ENCODE measurements at regions not wholly inside any gene's neighbourhood (a gene's known extent, or its start where the extent isn't known, plus 50 kb on each side); places are given as distances from the start of the nearest gene placed in this dataset.

- H3K27ac ChIP-seq (ENCODE audit: low read length): no peak overlapping the region
- no peaks in the 10 kb centered on the region for H3K4me1 ChIP-seq (ENCODE audit: control insufficient read depth in 1 of 2, insufficient read depth in 2 of 2, low read length in 2 of 2)
- H3K9me3 ChIP-seq (ENCODE audit: control insufficient read depth in 1 of 2, low read length in 2 of 2): no peaks in the 10 kb centered on the region
- H3K27me3 ChIP-seq (ENCODE audit: low read depth, low read length): no peaks in the 10 kb centered on the region
- H3K4me3 ChIP-seq (ENCODE audit: low read depth in 1 of 2, low read length in 2 of 2): no peak overlapping the region
- H3K36me3 ChIP-seq (ENCODE audit: control insufficient read depth in 1 of 2, insufficient read depth in 2 of 2, low read length in 2 of 2): no peaks in the 10 kb centered on the region
These were observed 904.3 kb downstream of the METTL15 start for GRCh38 chr11:29012507-29012906.

- Histone ChIP-seq H3K9me3 (ENCODE audit: control insufficient read depth in 1 of 2, low read length in 2 of 2) (no peaks in the 10 kb centered on the region), H3K27ac (ENCODE audit: low read length) (no peak overlapping the region), H3K4me1 (ENCODE audit: control insufficient read depth in 1 of 2, insufficient read depth in 2 of 2, low read length in 2 of 2) (no peaks in the 10 kb centered on the region), H3K4me3 (ENCODE audit: low read depth in 1 of 2, low read length in 2 of 2) (no peak overlapping the region), H3K36me3 (ENCODE audit: control insufficient read depth in 1 of 2, insufficient read depth in 2 of 2, low read length in 2 of 2) (no peaks in the 10 kb centered on the region), H3K27me3 (ENCODE audit: low read depth, low read length) (no peaks in the 10 kb centered on the region)
These were observed 901.2 kb downstream of the METTL15 start for GRCh38 chr11:29009426-29009825.

- Histone ChIP-seq H3K27ac (ENCODE audit: low read length) (no peak overlapping the region), H3K9me3 (ENCODE audit: control insufficient read depth in 1 of 2, low read length in 2 of 2) (no peaks in the 10 kb centered on the region), H3K36me3 (ENCODE audit: control insufficient read depth in 1 of 2, insufficient read depth in 2 of 2, low read length in 2 of 2) (no peaks in the 10 kb centered on the region), H3K4me3 (ENCODE audit: low read depth in 1 of 2, low read length in 2 of 2) (no peak overlapping the region), H3K4me1 (ENCODE audit: control insufficient read depth in 1 of 2, insufficient read depth in 2 of 2, low read length in 2 of 2) (no peaks in the 10 kb centered on the region), H3K27me3 (ENCODE audit: low read depth, low read length) (no peaks in the 10 kb centered on the region)
These were observed 900.3 kb downstream of the METTL15 start for GRCh38 chr11:29008481-29008880.

GRCh38 chr11:29006668-29007067, 898.5 kb downstream of the METTL15 start:
- H3K4me3 ChIP-seq (ENCODE audit: low read depth in 1 of 2, low read length in 2 of 2): no peak overlapping the region
- no peak overlapping the region for H3K27ac ChIP-seq (ENCODE audit: low read length)
- no peaks in the 10 kb centered on the region for H3K36me3 ChIP-seq (ENCODE audit: control insufficient read depth in 1 of 2, insufficient read depth in 2 of 2, low read length in 2 of 2)

GRCh38 chr11:29005401-29005980, 897.3 kb downstream of the METTL15 start:
- H3K4me1 ChIP-seq (ENCODE audit: control insufficient read depth in 1 of 2, insufficient read depth in 2 of 2, low read length in 2 of 2): no peaks in the 10 kb centered on the region
- H3K27me3 ChIP-seq (ENCODE audit: low read depth, low read length): no peaks in the 10 kb centered on the region
- H3K4me3 ChIP-seq (ENCODE audit: low read depth in 1 of 2, low read length in 2 of 2): no peak overlapping the region
- no peaks in the 10 kb centered on the region for H3K9me3 ChIP-seq (ENCODE audit: control insufficient read depth in 1 of 2, low read length in 2 of 2)
- no peaks in the 10 kb centered on the region for H3K36me3 ChIP-seq (ENCODE audit: control insufficient read depth in 1 of 2, insufficient read depth in 2 of 2, low read length in 2 of 2)
- no peak overlapping the region for H3K27ac ChIP-seq (ENCODE audit: low read length)

More at GRCh38 chr11:29006668-29007067, 898.5 kb downstream of the METTL15 start:
- no peaks in the 10 kb centered on the region for H3K9me3 ChIP-seq (ENCODE audit: control insufficient read depth in 1 of 2, low read length in 2 of 2)
- no peaks in the 10 kb centered on the region for H3K27me3 ChIP-seq (ENCODE audit: low read depth, low read length)
- H3K4me1 ChIP-seq (ENCODE audit: control insufficient read depth in 1 of 2, insufficient read depth in 2 of 2, low read length in 2 of 2): no peaks in the 10 kb centered on the region

- H3K4me1 ChIP-seq (ENCODE audit: control insufficient read depth in 1 of 2, insufficient read depth in 2 of 2, low read length in 2 of 2): no peaks in the 10 kb centered on the region
- no peaks in the 10 kb centered on the region for H3K27me3 ChIP-seq (ENCODE audit: low read depth, low read length)
- H3K4me3 ChIP-seq (ENCODE audit: low read depth in 1 of 2, low read length in 2 of 2): no peak overlapping the region
These were observed 894.6 kb downstream of the METTL15 start for GRCh38 chr11:29002816-29003215.

GRCh38 chr11:28999620-29000019, 891.4 kb downstream of the METTL15 start:
- H3K27ac ChIP-seq (ENCODE audit: low read length): no peak overlapping the region
- no peaks in the 10 kb centered on the region for H3K9me3 ChIP-seq (ENCODE audit: control insufficient read depth in 1 of 2, low read length in 2 of 2)
- no peaks in the 10 kb centered on the region for H3K36me3 ChIP-seq (ENCODE audit: control insufficient read depth in 1 of 2, insufficient read depth in 2 of 2, low read length in 2 of 2)
- H3K4me3 ChIP-seq (ENCODE audit: low read depth in 1 of 2, low read length in 2 of 2): no peak overlapping the region
- H3K4me1 ChIP-seq (ENCODE audit: control insufficient read depth in 1 of 2, insufficient read depth in 2 of 2, low read length in 2 of 2): no peaks in the 10 kb centered on the region
- H3K27me3 ChIP-seq (ENCODE audit: low read depth, low read length): no peaks in the 10 kb centered on the region

More at GRCh38 chr11:29002816-29003215, 894.6 kb downstream of the METTL15 start:
- H3K9me3 ChIP-seq (ENCODE audit: control insufficient read depth in 1 of 2, low read length in 2 of 2): no peaks in the 10 kb centered on the region
- H3K27ac ChIP-seq (ENCODE audit: low read length): no peak overlapping the region
- no peaks in the 10 kb centered on the region for H3K36me3 ChIP-seq (ENCODE audit: control insufficient read depth in 1 of 2, insufficient read depth in 2 of 2, low read length in 2 of 2)

- no peaks in the 10 kb centered on the region for H3K36me3 ChIP-seq (ENCODE audit: control insufficient read depth in 1 of 2, insufficient read depth in 2 of 2, low read length in 2 of 2)
- H3K9me3 ChIP-seq (ENCODE audit: control insufficient read depth in 1 of 2, low read length in 2 of 2): no peaks in the 10 kb centered on the region
These were observed 884.8 kb downstream of the METTL15 start for GRCh38 chr11:28992996-28993395.

GRCh38 chr11:28984231-28984630, 876.0 kb downstream of the METTL15 start:
- Histone ChIP-seq H3K4me3 (ENCODE audit: low read depth in 1 of 2, low read length in 2 of 2) (no peak overlapping the region), H3K36me3 (ENCODE audit: control insufficient read depth in 1 of 2, insufficient read depth in 2 of 2, low read length in 2 of 2) (no peaks in the 10 kb centered on the region), H3K27ac (ENCODE audit: low read length) (no peak overlapping the region), H3K9me3 (ENCODE audit: control insufficient read depth in 1 of 2, low read length in 2 of 2) (no peaks in the 10 kb centered on the region), H3K4me1 (ENCODE audit: control insufficient read depth in 1 of 2, insufficient read depth in 2 of 2, low read length in 2 of 2) (no peaks in the 10 kb centered on the region), H3K27me3 (ENCODE audit: low read depth, low read length) (no peaks in the 10 kb centered on the region)

More at GRCh38 chr11:28992996-28993395, 884.8 kb downstream of the METTL15 start:
- Histone ChIP-seq H3K4me3 (ENCODE audit: low read depth in 1 of 2, low read length in 2 of 2) (no peak overlapping the region), H3K4me1 (ENCODE audit: control insufficient read depth in 1 of 2, insufficient read depth in 2 of 2, low read length in 2 of 2) (no peaks in the 10 kb centered on the region), H3K27ac (ENCODE audit: low read length) (no peak overlapping the region), H3K27me3 (ENCODE audit: low read depth, low read length) (no peaks in the 10 kb centered on the region)

- H3K4me1 ChIP-seq (ENCODE audit: control insufficient read depth in 1 of 2, insufficient read depth in 2 of 2, low read length in 2 of 2): no peaks in the 10 kb centered on the region
- no peaks in the 10 kb centered on the region for H3K27me3 ChIP-seq (ENCODE audit: low read depth, low read length)
- H3K36me3 ChIP-seq (ENCODE audit: control insufficient read depth in 1 of 2, insufficient read depth in 2 of 2, low read length in 2 of 2): no peaks in the 10 kb centered on the region
- H3K4me3 ChIP-seq (ENCODE audit: low read depth in 1 of 2, low read length in 2 of 2): no peak overlapping the region
- no peaks in the 10 kb centered on the region for H3K9me3 ChIP-seq (ENCODE audit: control insufficient read depth in 1 of 2, low read length in 2 of 2)
- H3K27ac ChIP-seq (ENCODE audit: low read length): no peak overlapping the region
These were observed 875.6 kb downstream of the METTL15 start for GRCh38 chr11:28983780-28984179.

GRCh38 chr11:28981381-28981780, 873.2 kb downstream of the METTL15 start:
- Histone ChIP-seq H3K27me3 (ENCODE audit: low read depth, low read length) (no peaks in the 10 kb centered on the region), H3K9me3 (ENCODE audit: control insufficient read depth in 1 of 2, low read length in 2 of 2) (peaks cover 0 to 2% of the 10 kb centered on the region in 2 donors), H3K4me1 (ENCODE audit: control insufficient read depth in 1 of 2, insufficient read depth in 2 of 2, low read length in 2 of 2) (no peaks in the 10 kb centered on the region), H3K36me3 (ENCODE audit: control insufficient read depth in 1 of 2, insufficient read depth in 2 of 2, low read length in 2 of 2) (no peaks in the 10 kb centered on the region), H3K4me3 (ENCODE audit: low read depth in 1 of 2, low read length in 2 of 2) (no peak overlapping the region), H3K27ac (ENCODE audit: low read length) (no peak overlapping the region)

- H3K4me3 ChIP-seq (ENCODE audit: low read depth in 1 of 2, low read length in 2 of 2): no peak overlapping the region
- no peaks in the 10 kb centered on the region for H3K27me3 ChIP-seq (ENCODE audit: low read depth, low read length)
- no peaks in the 10 kb centered on the region for H3K4me1 ChIP-seq (ENCODE audit: control insufficient read depth in 1 of 2, insufficient read depth in 2 of 2, low read length in 2 of 2)
- H3K27ac ChIP-seq (ENCODE audit: low read length): no peak overlapping the region
- peaks cover 0 to 2% of the 10 kb centered on the region in 2 donors for H3K9me3 ChIP-seq (ENCODE audit: control insufficient read depth in 1 of 2, low read length in 2 of 2)
- H3K36me3 ChIP-seq (ENCODE audit: control insufficient read depth in 1 of 2, insufficient read depth in 2 of 2, low read length in 2 of 2): no peaks in the 10 kb centered on the region
These were observed 868.6 kb downstream of the METTL15 start for GRCh38 chr11:28976801-28977145.
